ENCODE measurements at regions not wholly inside any gene's neighbourhood (a gene's known extent, or its start where the extent isn't known, plus 50 kb on each side); places are given as distances from the start of the nearest gene placed in this dataset.

GRCh38 chr3:70531063-70531657 lies 218.7 kb upstream of the MDFIC2 start:
- H3K4me3 ChIP-seq (replicated peaks; ENCODE audit: low read depth, low read length): no peak overlapping the region
- H3K27me3 ChIP-seq (replicated peaks; ENCODE audit: control insufficient read depth, insufficient read depth, low read length): no peaks in the 10 kb centered on the region; the same call in 1 of the 2 replicates
- H3K36me3 ChIP-seq (ENCODE audit: control insufficient read depth, insufficient read depth, low read length): no peaks in the 10 kb centered on the region
- no peak for DNase-seq (ENCODE audit: extremely low read depth, insufficient read length)
- TF ChIP-seq, protein P1, sequence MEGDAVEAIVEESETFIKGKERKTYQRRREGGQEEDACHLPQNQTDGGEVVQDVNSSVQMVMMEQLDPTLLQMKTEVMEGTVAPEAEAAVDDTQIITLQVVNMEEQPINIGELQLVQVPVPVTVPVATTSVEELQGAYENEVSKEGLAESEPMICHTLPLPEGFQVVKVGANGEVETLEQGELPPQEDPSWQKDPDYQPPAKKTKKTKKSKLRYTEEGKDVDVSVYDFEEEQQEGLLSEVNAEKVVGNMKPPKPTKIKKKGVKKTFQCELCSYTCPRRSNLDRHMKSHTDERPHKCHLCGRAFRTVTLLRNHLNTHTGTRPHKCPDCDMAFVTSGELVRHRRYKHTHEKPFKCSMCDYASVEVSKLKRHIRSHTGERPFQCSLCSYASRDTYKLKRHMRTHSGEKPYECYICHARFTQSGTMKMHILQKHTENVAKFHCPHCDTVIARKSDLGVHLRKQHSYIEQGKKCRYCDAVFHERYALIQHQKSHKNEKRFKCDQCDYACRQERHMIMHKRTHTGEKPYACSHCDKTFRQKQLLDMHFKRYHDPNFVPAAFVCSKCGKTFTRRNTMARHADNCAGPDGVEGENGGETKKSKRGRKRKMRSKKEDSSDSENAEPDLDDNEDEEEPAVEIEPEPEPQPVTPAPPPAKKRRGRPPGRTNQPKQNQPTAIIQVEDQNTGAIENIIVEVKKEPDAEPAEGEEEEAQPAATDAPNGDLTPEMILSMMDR (IDR thresholded peaks at IDR 0.05; ENCODE audit: insufficient read depth, low read length, poor library complexity, severe bottlenecking): peak; percentile 39

DNA sequence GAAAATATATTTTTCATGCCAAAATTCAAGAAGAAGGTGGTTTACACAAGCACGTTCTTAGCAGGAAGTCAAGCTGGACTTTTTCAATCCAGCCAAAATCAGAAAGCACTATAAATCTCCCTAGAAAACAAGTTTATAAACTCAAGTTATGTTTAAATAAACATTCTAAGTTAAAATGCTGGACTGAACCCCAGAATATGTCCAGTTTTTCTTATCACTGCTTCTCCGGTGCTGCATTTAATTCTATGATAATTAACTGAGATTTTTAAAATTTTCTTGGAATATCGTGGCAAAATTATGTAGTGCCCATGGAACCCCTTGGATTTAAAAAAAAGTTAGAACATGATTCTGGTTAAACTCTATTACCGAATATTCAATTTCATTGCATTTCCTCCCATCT lies 218.2 kb upstream of the MDFIC2 start:
- Histone ChIP-seq H3K4me3 (replicated peaks; ENCODE audit: low read depth, low read length) (no peak overlapping the region), H3K36me3 (ENCODE audit: control insufficient read depth, insufficient read depth, low read length) (no peaks in the 10 kb centered on the region), H3K27me3 (replicated peaks; ENCODE audit: control insufficient read depth, insufficient read depth, low read length) (no peaks in the 10 kb centered on the region; the same call in 1 of the 2 replicates)
- TF ChIP-seq, protein P1 (IDR thresholded peaks at IDR 0.05; ENCODE audit: insufficient read depth, low read length, poor library complexity, severe bottlenecking): no peak
- DNase-seq (ENCODE audit: extremely low read depth, insufficient read length): no peak

GRCh38 chr3:70527026-70527425 lies 214.6 kb upstream of the MDFIC2 start:
- no peak for DNase-seq (ENCODE audit: extremely low read depth, insufficient read length)
- no peaks in the 10 kb centered on the region for H3K36me3 ChIP-seq (ENCODE audit: control insufficient read depth, insufficient read depth, low read length)
- no peak overlapping the region for H3K4me3 ChIP-seq (replicated peaks; ENCODE audit: low read depth, low read length)
- TF ChIP-seq, protein P1 (IDR thresholded peaks at IDR 0.05; ENCODE audit: insufficient read depth, low read length, poor library complexity, severe bottlenecking): no peak
- H3K27me3 ChIP-seq (replicated peaks; ENCODE audit: control insufficient read depth, insufficient read depth, low read length): no peaks in the 10 kb centered on the region; the same call in 1 of the 2 replicates

GRCh38 chr3:70519913-70520659 lies 207.6 kb upstream of the MDFIC2 start:
- no peaks in the 10 kb centered on the region for H3K36me3 ChIP-seq (ENCODE audit: control insufficient read depth, insufficient read depth, low read length)
- no peaks in the 10 kb centered on the region; the same call in 1 of the 2 replicates for H3K27me3 ChIP-seq (replicated peaks; ENCODE audit: control insufficient read depth, insufficient read depth, low read length)
- no peak for DNase-seq (ENCODE audit: extremely low read depth, insufficient read length)
- H3K4me3 ChIP-seq (replicated peaks; ENCODE audit: low read depth, low read length): no peak overlapping the region
- TF ChIP-seq, protein P1 (IDR thresholded peaks at IDR 0.05; ENCODE audit: insufficient read depth, low read length, poor library complexity, severe bottlenecking): no peak

DNA sequence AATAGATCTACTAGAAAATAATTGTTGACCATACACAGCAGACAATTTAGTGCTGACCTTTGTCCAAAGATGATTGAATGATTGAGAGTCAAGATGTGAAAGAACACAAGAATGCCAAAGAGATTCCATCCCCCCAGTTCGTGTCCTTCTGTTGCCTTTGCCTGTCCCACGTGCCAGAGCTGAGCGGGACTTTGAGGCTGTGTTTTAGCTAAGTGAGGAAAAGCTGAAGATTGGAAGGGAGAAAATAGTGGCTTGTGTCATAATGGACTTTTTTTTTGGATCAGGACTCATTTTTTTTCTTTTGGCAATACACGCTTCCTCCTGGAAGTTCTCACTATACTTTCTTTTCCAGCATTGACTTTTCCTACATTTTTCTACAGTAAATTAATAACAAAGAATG lies 206.6 kb upstream of the MDFIC2 start:
- TF ChIP-seq, protein P1 (IDR thresholded peaks at IDR 0.05; ENCODE audit: insufficient read depth, low read length, poor library complexity, severe bottlenecking): no peak
- DNase-seq (ENCODE audit: extremely low read depth, insufficient read length): no peak
- Histone ChIP-seq H3K4me3 (replicated peaks; ENCODE audit: low read depth, low read length) (no peak overlapping the region), H3K36me3 (ENCODE audit: control insufficient read depth, insufficient read depth, low read length) (no peaks in the 10 kb centered on the region), H3K27me3 (replicated peaks; ENCODE audit: control insufficient read depth, insufficient read depth, low read length) (no peaks in the 10 kb centered on the region; the same call in 1 of the 2 replicates)

All from GM06990 (cell line).